Keratinocyte (primary cell): ENCODE measurements at regions not wholly inside any gene's neighbourhood (a gene's known extent, or its start where the extent isn't known, plus 50 kb on each side); places are given as distances from the start of the nearest gene placed in this dataset.

Source experiments
- CTCF ChIP-seq, 3 experiments: IDR thresholded peaks in 1 of 3; conservative IDR thresholded peaks in 1 of 3; optimal IDR thresholded peaks in 1 of 3; 2 replicates in 2 of 3; 3 replicates in 1 of 3; pipeline versions ENCODE3 to v1.5.1; 2011; ENCODE audit warnings: low read length in 3 of 3, mild to moderate bottlenecking in 3 of 3, moderate library complexity in 2 of 3, control low read depth in 1 of 3, inconsistent platforms in 1 of 3; ENCODE audit not compliant: insufficient read depth in 2 of 3; ENCODE audit errors: extremely low read depth in 1 of 3
- EZH2 ChIP-seq: IDR thresholded peaks from one replicate; pipeline ENCODE4 v1.6.1; 2012; ENCODE audit warnings: inconsistent platforms, mild to moderate bottlenecking, low read length, moderate library complexity

- no peak for TF ChIP-seq CTCF (optimal IDR thresholded peaks at IDR 0.05 in 1 of 3, IDR thresholded peaks at IDR 0.05 in 1 of 3, conservative IDR thresholded peaks at IDR 0.05 in 1 of 3; ENCODE audit: extremely low read depth in 1 of 3, insufficient read depth in 2 of 3, low read length in 3 of 3)
- no peak for TF ChIP-seq EZH2
These were observed 172.8 kb upstream of the CDH11 start for GRCh38 chr16:65294708-65295107.
